ENCODE measurements at regions not wholly inside any gene's neighbourhood (a gene's known extent, or its start where the extent isn't known, plus 50 kb on each side); places are given as distances from the start of the nearest gene placed in this dataset.

DNA sequence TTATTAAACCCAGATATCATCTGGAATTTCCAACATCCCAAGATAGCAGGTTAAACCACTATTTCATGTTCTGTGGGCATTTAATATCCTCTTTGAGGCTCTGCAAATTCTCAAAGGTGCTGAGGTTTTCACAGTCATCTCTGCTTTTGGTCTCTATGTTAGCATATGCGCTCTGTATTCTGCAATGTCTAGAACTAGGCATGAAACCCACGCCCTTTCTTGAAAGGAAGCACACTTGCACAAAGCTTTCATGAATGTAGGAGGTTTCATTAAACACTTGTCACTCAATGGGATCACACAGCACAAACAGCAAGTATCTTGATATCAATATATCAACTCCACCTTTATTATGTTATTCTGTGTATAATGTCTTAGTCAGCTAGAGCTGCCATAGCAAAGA lies 172.0 kb upstream of the USP24 start:
- TF ChIP-seq, protein P1, sequence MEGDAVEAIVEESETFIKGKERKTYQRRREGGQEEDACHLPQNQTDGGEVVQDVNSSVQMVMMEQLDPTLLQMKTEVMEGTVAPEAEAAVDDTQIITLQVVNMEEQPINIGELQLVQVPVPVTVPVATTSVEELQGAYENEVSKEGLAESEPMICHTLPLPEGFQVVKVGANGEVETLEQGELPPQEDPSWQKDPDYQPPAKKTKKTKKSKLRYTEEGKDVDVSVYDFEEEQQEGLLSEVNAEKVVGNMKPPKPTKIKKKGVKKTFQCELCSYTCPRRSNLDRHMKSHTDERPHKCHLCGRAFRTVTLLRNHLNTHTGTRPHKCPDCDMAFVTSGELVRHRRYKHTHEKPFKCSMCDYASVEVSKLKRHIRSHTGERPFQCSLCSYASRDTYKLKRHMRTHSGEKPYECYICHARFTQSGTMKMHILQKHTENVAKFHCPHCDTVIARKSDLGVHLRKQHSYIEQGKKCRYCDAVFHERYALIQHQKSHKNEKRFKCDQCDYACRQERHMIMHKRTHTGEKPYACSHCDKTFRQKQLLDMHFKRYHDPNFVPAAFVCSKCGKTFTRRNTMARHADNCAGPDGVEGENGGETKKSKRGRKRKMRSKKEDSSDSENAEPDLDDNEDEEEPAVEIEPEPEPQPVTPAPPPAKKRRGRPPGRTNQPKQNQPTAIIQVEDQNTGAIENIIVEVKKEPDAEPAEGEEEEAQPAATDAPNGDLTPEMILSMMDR (conservative IDR thresholded peaks at IDR 0.05 in 1 of 2, IDR thresholded peaks at IDR 0.05 in 1 of 2; ENCODE audit: low read depth in 1 of 2, low read length in 2 of 2) = no peak
- TF ChIP-seq EZH2 (IDR thresholded peaks at IDR 0.05; ENCODE audit: low read length, missing control alignments) = no peak
- no peak overlapping the region for H3K27ac ChIP-seq (ENCODE audit: insufficient read depth, low read length)
- no peaks in the 10 kb centered on the region for H3K27me3 ChIP-seq (ENCODE audit: control insufficient read depth, insufficient read depth, low read length)
- H3K36me3 ChIP-seq (ENCODE audit: control insufficient read depth, insufficient read depth, low read length) = no peaks in the 10 kb centered on the region
- H3K4me2 ChIP-seq (ENCODE audit: extremely low read depth, insufficient read depth, low read length) = no peak overlapping the region
- no peaks in the 10 kb centered on the region for H3K4me1 ChIP-seq (ENCODE audit: control insufficient read depth, extremely low read depth, insufficient read depth, low read length)
- no peak overlapping the region for H2AFZ ChIP-seq (ENCODE audit: low read length)
- H3K9me3 ChIP-seq (ENCODE audit: control insufficient read depth, insufficient read depth, low read depth, low read length) = no peaks in the 10 kb centered on the region
- H3K4me3 ChIP-seq (replicated peaks in 1 of 4; ENCODE audit: control extremely low read depth in 1 of 4, insufficient read depth in 1 of 4, low read depth in 3 of 4, low read length in 4 of 4) = no peak overlapping the region
- H3K79me2 ChIP-seq (ENCODE audit: control insufficient read depth, insufficient read depth, low read length) = no peaks in the 10 kb centered on the region
- no peaks in the 10 kb centered on the region for H4K20me1 ChIP-seq (ENCODE audit: control insufficient read depth, extremely low read depth, insufficient read depth, low read length)
- no peak overlapping the region for H3K9ac ChIP-seq (ENCODE audit: insufficient read depth, low read length)
- DNase-seq (ENCODE audit: low read depth in 2 of 2) = no peak

DNA sequence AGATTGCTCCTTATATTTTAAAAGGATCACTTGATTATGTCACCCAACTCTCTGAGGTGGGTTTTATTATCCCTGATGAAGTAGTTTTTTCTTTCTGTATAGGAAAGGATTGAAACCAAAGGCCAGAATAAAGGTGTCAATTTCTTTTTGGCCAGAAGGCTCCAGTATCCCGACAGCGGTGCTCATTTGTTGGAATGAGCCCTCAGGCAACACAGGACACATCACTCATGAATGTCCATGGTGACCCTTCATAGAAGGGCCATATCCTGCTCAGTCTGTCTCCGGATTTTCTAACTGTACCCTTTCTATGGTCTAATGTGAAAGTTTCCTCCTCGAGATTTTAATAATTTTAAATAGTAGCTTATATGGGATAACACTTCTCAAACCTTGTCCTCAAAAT lies 171.3 kb upstream of the USP24 start:
- TF ChIP-seq, protein P1 (conservative IDR thresholded peaks at IDR 0.05 in 1 of 2, IDR thresholded peaks at IDR 0.05 in 1 of 2; ENCODE audit: low read depth in 1 of 2, low read length in 2 of 2) = no peak
- no peak for TF ChIP-seq EZH2 (IDR thresholded peaks at IDR 0.05; ENCODE audit: low read length, missing control alignments)
- Histone ChIP-seq H2AFZ (ENCODE audit: low read length) (no peak overlapping the region), H3K79me2 (ENCODE audit: control insufficient read depth, insufficient read depth, low read length) (no peaks in the 10 kb centered on the region), H3K27me3 (ENCODE audit: control insufficient read depth, insufficient read depth, low read length) (no peaks in the 10 kb centered on the region), H3K9me3 (ENCODE audit: control insufficient read depth, insufficient read depth, low read depth, low read length) (no peaks in the 10 kb centered on the region), H3K4me1 (ENCODE audit: control insufficient read depth, extremely low read depth, insufficient read depth, low read length) (no peaks in the 10 kb centered on the region), H4K20me1 (ENCODE audit: control insufficient read depth, extremely low read depth, insufficient read depth, low read length) (no peaks in the 10 kb centered on the region), H3K4me3 (replicated peaks in 1 of 4; ENCODE audit: control extremely low read depth in 1 of 4, insufficient read depth in 1 of 4, low read depth in 3 of 4, low read length in 4 of 4) (no peak overlapping the region), H3K36me3 (ENCODE audit: control insufficient read depth, insufficient read depth, low read length) (no peaks in the 10 kb centered on the region), H3K9ac (ENCODE audit: insufficient read depth, low read length) (no peak overlapping the region), H3K4me2 (ENCODE audit: extremely low read depth, insufficient read depth, low read length) (no peak overlapping the region), H3K27ac (ENCODE audit: insufficient read depth, low read length) (no peak overlapping the region)
- DNase-seq (ENCODE audit: low read depth in 2 of 2) = no peak

DNA sequence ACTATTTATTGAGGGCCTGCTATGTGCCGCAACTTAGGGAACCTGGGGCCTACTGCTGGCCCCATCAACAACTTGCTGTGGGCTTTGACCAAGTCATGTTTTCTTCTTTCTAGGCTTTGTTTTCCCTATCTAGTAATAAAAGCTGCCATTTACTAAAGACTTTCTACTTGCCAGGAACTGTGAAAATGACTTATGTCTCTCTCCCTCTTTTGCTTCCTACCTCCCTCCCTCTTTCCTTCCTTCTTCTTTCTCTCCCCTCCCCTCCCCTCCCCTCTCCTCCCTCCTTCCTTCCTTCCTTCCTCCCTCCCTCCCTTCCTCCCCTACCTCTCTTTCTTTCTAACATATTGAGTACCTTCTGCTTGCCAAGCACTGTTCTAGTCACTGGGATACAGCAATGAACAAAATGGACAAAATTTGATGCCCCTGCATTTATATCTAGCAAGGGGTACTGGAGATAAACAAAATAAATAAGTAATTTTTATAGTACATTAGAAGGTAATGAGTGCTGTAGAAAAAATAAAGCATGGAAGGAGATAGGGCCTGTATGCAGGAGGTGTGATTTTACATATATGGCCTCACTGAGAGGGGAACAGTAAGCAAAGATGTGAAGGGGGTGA lies 170.3 kb upstream of the USP24 start:
- Histone ChIP-seq H3K9ac (ENCODE audit: insufficient read depth, low read length) (no peak overlapping the region), H3K4me1 (ENCODE audit: control insufficient read depth, extremely low read depth, insufficient read depth, low read length) (no peaks in the 10 kb centered on the region), H3K79me2 (ENCODE audit: control insufficient read depth, insufficient read depth, low read length) (no peaks in the 10 kb centered on the region)

More for the DNA sequence above, 170.3 kb upstream of the USP24 start:
- Histone ChIP-seq H3K9me3 (ENCODE audit: control insufficient read depth, insufficient read depth, low read depth, low read length) (no peaks in the 10 kb centered on the region), H3K27me3 (ENCODE audit: control insufficient read depth, insufficient read depth, low read length) (no peaks in the 10 kb centered on the region), H4K20me1 (ENCODE audit: control insufficient read depth, extremely low read depth, insufficient read depth, low read length) (no peaks in the 10 kb centered on the region), H3K4me2 (ENCODE audit: extremely low read depth, insufficient read depth, low read length) (no peak overlapping the region), H2AFZ (ENCODE audit: low read length) (no peak overlapping the region), H3K27ac (ENCODE audit: insufficient read depth, low read length) (no peak overlapping the region), H3K36me3 (ENCODE audit: control insufficient read depth, insufficient read depth, low read length) (no peaks in the 10 kb centered on the region), H3K4me3 (replicated peaks in 1 of 4; ENCODE audit: control extremely low read depth in 1 of 4, insufficient read depth in 1 of 4, low read depth in 3 of 4, low read length in 4 of 4) (no peak overlapping the region)
- TF ChIP-seq EZH2 (IDR thresholded peaks at IDR 0.05; ENCODE audit: low read length, missing control alignments) = no peak
- TF ChIP-seq, protein P1 (conservative IDR thresholded peaks at IDR 0.05 in 1 of 2, IDR thresholded peaks at IDR 0.05 in 1 of 2; ENCODE audit: low read depth in 1 of 2, low read length in 2 of 2) = no peak
- no peak for DNase-seq (ENCODE audit: low read depth in 2 of 2)
